Astrocyte (in vitro differentiated cells and primary cell): ENCODE measurements at regions not wholly inside any gene's neighbourhood (a gene's known extent, or its start where the extent isn't known, plus 50 kb on each side); places are given as distances from the start of the nearest gene placed in this dataset.

Experiments
- DNase-seq: peaks from one replicate; pipeline ENCODE4 v3.0.0-alpha.2; 2010; ENCODE audit warnings: low read depth
- FAIRE-seq: peaks from 2 replicates; lab custom pipeline; 2011; peaks lifted over from hg19 to GRCh38; lab: Jason Lieb, UNC
- H2AFZ ChIP-seq: 2 replicates; pipeline ENCODE4 v1.6.0; 2012; ENCODE audit warnings: low read depth, low read length, inconsistent platforms
- H3K27ac ChIP-seq: 2 replicates; pipeline ENCODE4 v1.5.1; 2011; ENCODE audit warnings: low read depth, low read length, inconsistent platforms
- H3K27me3 ChIP-seq: 2 replicates; pipeline ENCODE4 v1.6.0; 2011; ENCODE audit warnings: low read length, inconsistent platforms; ENCODE audit not compliant: insufficient read depth
- H3K36me3 ChIP-seq: 2 replicates; pipeline ENCODE4 v1.5.1; 2011; ENCODE audit warnings: low read length, inconsistent platforms; ENCODE audit not compliant: insufficient read depth
- H3K4me1 ChIP-seq: 2 replicates; pipeline ENCODE4 v1.5.1; 2011; ENCODE audit warnings: low read length, inconsistent platforms; ENCODE audit not compliant: insufficient read depth
- H3K4me2 ChIP-seq: 2 replicates; pipeline ENCODE4 v1.6.0; 2012; ENCODE audit warnings: low read length, inconsistent platforms
- H3K4me3 ChIP-seq: 2 replicates; pipeline ENCODE4 v1.5.1; 2011; ENCODE audit warnings: low read depth, mild to moderate bottlenecking, low read length, inconsistent platforms; ENCODE audit not compliant: insufficient read depth
- H3K79me2 ChIP-seq: 2 replicates; pipeline ENCODE4 v1.6.0; 2012; ENCODE audit warnings: mild to moderate bottlenecking, low read length, inconsistent platforms; ENCODE audit not compliant: insufficient read depth
- H3K9ac ChIP-seq: 2 replicates; pipeline ENCODE4 v1.6.0; 2012; ENCODE audit warnings: mild to moderate bottlenecking, low read length, inconsistent platforms
- H3K9me3 ChIP-seq: 2 replicates; pipeline ENCODE4 v1.5.1; 2012; ENCODE audit warnings: low read depth, mild to moderate bottlenecking, low read length, inconsistent platforms; ENCODE audit not compliant: insufficient read depth
- H4K20me1 ChIP-seq: 2 replicates; pipeline ENCODE4 v1.6.0; 2012; ENCODE audit warnings: low read length, inconsistent platforms; ENCODE audit not compliant: insufficient read depth
- H3K27ac Mint-ChIP-seq: one replicate; pipeline ENCODE4 v1.8.0; 2021; ENCODE audit warnings: mild to moderate bottlenecking, mixed read lengths; ENCODE audit not compliant: unreplicated experiment
- H3K27me3 Mint-ChIP-seq: one replicate; pipeline ENCODE4 v1.8.0; 2021; ENCODE audit warnings: low read depth, mixed read lengths; ENCODE audit not compliant: unreplicated experiment
- H3K36me3 Mint-ChIP-seq: one replicate; pipeline ENCODE4 v1.8.0; 2021; ENCODE audit warnings: low read depth, mixed read lengths; ENCODE audit not compliant: unreplicated experiment
- H3K4me1 Mint-ChIP-seq: one replicate; pipeline ENCODE4 v1.8.0; 2021; ENCODE audit warnings: low read depth, mixed read lengths; ENCODE audit not compliant: unreplicated experiment
- H3K4me3 Mint-ChIP-seq: one replicate; pipeline ENCODE4 v1.8.0; 2021; ENCODE audit warnings: mild to moderate bottlenecking, moderate library complexity, mixed read lengths; ENCODE audit not compliant: unreplicated experiment
- H3K9me3 Mint-ChIP-seq: one replicate; pipeline ENCODE4 v1.8.0; 2021; ENCODE audit warnings: mild to moderate bottlenecking, mixed read lengths; ENCODE audit not compliant: unreplicated experiment
- CTCF ChIP-seq: IDR thresholded peaks from 2 replicates; pipeline ENCODE4 v1.5.1; 2011; ENCODE audit warnings: low read depth, mild to moderate bottlenecking, inconsistent platforms, low read length, moderate library complexity; ENCODE audit not compliant: insufficient read depth
- EZH2 ChIP-seq: IDR thresholded peaks from 2 replicates; pipeline ENCODE4 v1.6.1; 2012; ENCODE audit warnings: mild to moderate bottlenecking, low read length, inconsistent platforms; ENCODE audit not compliant: insufficient read depth

GRCh38 chr5:18881615-18882014 is 1106.4 kb downstream of the CDH18 start:
- no peak overlapping the region for H3K27ac Mint-ChIP-seq
- H2AFZ ChIP-seq: no peak overlapping the region
- H3K9ac ChIP-seq: no peak overlapping the region
- H3K4me1 ChIP-seq: no peaks in the 10 kb centered on the region
- H3K4me3 ChIP-seq: no peak overlapping the region
- H3K9me3 ChIP-seq: no peaks in the 10 kb centered on the region
- peaks cover 4% of the 10 kb centered on the region for H3K27me3 Mint-ChIP-seq
- H3K36me3 Mint-ChIP-seq: no peaks in the 10 kb centered on the region
- DNase-seq (no peak), FAIRE-seq (no peak)
- TF ChIP-seq EZH2: no peak
- TF ChIP-seq CTCF: no peak
- no peak overlapping the region for H3K4me2 ChIP-seq
- no peaks in the 10 kb centered on the region for H3K9me3 Mint-ChIP-seq
- no peaks in the 10 kb centered on the region for H4K20me1 ChIP-seq
- H3K79me2 ChIP-seq: no peaks in the 10 kb centered on the region
- H3K27ac ChIP-seq: no peak overlapping the region
- no peaks in the 10 kb centered on the region for H3K4me1 Mint-ChIP-seq
- H3K36me3 ChIP-seq: no peaks in the 10 kb centered on the region
- no peaks in the 10 kb centered on the region for H3K27me3 ChIP-seq
- no peak overlapping the region for H3K4me3 Mint-ChIP-seq

GRCh38 chr5:18882154-18882553 is 1105.8 kb downstream of the CDH18 start:
- no peaks in the 10 kb centered on the region for H3K9me3 Mint-ChIP-seq
- no peaks in the 10 kb centered on the region for H3K9me3 ChIP-seq
- DNase-seq (no peak), FAIRE-seq (no peak)
- no peak overlapping the region for H3K4me3 ChIP-seq
- H3K36me3 Mint-ChIP-seq: no peaks in the 10 kb centered on the region
- no peaks in the 10 kb centered on the region for H3K36me3 ChIP-seq
- H3K79me2 ChIP-seq: no peaks in the 10 kb centered on the region
- no peak overlapping the region for H2AFZ ChIP-seq
- TF ChIP-seq EZH2: no peak
- TF ChIP-seq CTCF: no peak
- H3K27me3 Mint-ChIP-seq: peaks cover 4% of the 10 kb centered on the region
- H3K27ac ChIP-seq: no peak overlapping the region
- no peaks in the 10 kb centered on the region for H3K27me3 ChIP-seq
- no peak overlapping the region for H3K4me2 ChIP-seq
- no peaks in the 10 kb centered on the region for H3K4me1 Mint-ChIP-seq
- H3K4me1 ChIP-seq: no peaks in the 10 kb centered on the region
- H4K20me1 ChIP-seq: no peaks in the 10 kb centered on the region
- H3K9ac ChIP-seq: no peak overlapping the region
- no peak overlapping the region for H3K27ac Mint-ChIP-seq
- H3K4me3 Mint-ChIP-seq: no peak overlapping the region

- Histone ChIP-seq H2AFZ (no peak overlapping the region), H3K27me3 (no peaks in the 10 kb centered on the region), H3K4me3 (no peak overlapping the region), H3K27ac (no peak overlapping the region), H3K9me3 (peaks cover 3% of the 10 kb centered on the region), H3K79me2 (no peaks in the 10 kb centered on the region), H3K4me1 (no peaks in the 10 kb centered on the region), H3K4me2 (no peak overlapping the region), H4K20me1 (no peaks in the 10 kb centered on the region), H3K36me3 (no peaks in the 10 kb centered on the region), H3K9ac (no peak overlapping the region)
- Mint-ChIP-seq H3K27me3 (peaks cover 4% of the 10 kb centered on the region), H3K36me3 (no peaks in the 10 kb centered on the region), H3K4me3 (no peak overlapping the region), H3K27ac (no peak overlapping the region), H3K9me3 (peaks cover 2% of the 10 kb centered on the region), H3K4me1 (no peaks in the 10 kb centered on the region)
- no peak for DNase-seq
- TF ChIP-seq EZH2: no peak
- no peak for FAIRE-seq
These were observed 1099.2 kb downstream of the CDH18 start for GRCh38 chr5:18888821-18889220.
